IPS DF 4.7 (cell line): ENCODE measurements at regions not wholly inside any gene's neighbourhood (a gene's known extent, or its start where the extent isn't known, plus 50 kb on each side); places are given as distances from the start of the nearest gene placed in this dataset.

Experiments
- DNase-seq: peaks from one replicate; pipeline ENCODE4 v3.0.0-alpha.2; 2013; ENCODE audit warnings: low spot score; ENCODE audit errors: extremely low read depth

- no peak for DNase-seq
Measured at GRCh38 chrX:69306063-69306404, 140.8 kb upstream of the PJA1 start.

- DNase-seq, result no peak
Measured at GRCh38 chrX:69305333-69306062, 140.2 kb upstream of the PJA1 start.

- no peak for DNase-seq
Measured at GRCh38 chrX:69303231-69303630, 138.0 kb upstream of the PJA1 start.

GRCh38 chrX:69299951-69300714, 134.9 kb upstream of the PJA1 start:
- no peak for DNase-seq

DNA sequence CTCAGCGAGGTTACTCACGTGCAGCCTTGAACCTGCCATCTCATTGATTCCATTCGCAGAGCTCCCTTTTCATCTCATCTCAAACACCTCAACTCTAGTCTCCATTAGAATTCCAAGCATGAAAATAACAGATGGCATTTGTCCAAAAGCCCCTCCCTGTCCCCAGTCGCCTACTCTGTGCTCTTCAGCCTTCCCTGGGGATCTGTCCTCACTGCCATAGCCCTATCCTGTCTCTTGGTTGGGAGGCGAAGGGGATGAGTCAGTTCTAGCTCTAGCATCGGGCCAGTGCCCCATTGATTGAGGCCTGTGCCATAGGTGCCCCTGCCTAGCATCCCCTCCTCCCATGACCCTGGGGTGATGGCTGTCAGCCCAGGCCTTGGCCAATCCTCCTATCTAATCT, 134.0 kb upstream of the PJA1 start:
- DNase-seq, result no peak

GRCh38 chrX:69298466-69299140, 133.3 kb upstream of the PJA1 start:
- DNase-seq, result no peak

DNA sequence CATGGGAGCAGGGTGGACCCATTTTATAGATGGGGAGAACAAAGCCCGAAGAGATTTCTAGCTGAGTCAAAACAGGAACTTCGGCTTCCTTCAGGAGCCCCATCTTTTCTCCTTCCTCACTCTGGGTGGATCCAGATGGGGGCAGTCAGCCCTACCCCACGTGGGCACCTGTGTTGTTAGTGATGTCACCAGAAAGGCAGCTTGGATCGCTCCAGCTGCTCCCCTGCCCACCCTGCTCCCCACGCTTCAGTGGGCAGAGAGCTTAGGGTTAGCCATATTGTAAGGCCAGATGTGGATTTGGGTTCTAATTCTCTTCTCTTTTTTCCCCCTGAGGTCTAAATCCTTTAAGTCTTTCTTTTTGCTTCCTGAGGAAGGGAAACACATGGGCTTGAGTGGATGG, 132.3 kb upstream of the PJA1 start:
- no peak for DNase-seq

- DNase-seq, result no peak
Measured at GRCh38 chrX:69293776-69294601, 128.7 kb upstream of the PJA1 start.

GRCh38 chrX:69291116-69291515, 125.9 kb upstream of the PJA1 start:
- no peak for DNase-seq

DNA sequence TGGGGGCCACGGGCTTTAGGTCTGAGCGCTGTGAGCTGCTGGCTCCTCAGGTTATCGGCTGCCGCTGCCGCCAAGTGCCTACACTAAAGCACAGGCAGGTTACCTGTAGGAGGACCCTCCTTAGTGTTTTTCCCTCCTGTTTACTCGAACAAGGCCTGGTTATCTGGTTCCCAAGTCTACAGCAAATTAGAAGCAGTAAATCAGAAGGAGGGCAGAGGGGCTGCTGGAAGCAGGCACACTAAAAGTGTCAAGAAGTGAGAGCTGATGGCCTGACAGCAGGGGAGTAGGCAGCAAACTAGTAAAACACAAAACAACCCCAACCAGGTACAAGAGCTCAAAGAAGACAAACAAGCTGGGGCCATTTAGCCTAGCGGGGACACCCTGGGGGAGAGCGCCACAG, 125.0 kb upstream of the PJA1 start:
- DNase-seq, result no peak

DNA sequence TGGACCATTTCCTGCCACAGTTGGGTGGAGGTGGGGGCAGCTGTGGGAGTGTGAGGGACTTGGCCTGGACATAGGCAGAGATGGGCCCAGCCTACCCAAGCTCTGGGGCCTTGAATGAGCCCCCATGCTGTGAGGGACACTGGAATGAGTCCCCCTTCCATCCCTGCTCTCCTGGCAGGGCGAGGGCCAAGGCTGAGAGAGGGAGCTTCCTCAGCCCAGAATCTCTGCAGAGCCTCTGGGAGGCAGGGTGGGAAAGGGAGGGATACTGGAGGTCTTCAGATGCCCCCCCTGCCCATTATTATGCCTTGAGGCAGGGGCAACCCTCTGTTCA, 124.5 kb upstream of the PJA1 start:
- no peak for DNase-seq

DNA sequence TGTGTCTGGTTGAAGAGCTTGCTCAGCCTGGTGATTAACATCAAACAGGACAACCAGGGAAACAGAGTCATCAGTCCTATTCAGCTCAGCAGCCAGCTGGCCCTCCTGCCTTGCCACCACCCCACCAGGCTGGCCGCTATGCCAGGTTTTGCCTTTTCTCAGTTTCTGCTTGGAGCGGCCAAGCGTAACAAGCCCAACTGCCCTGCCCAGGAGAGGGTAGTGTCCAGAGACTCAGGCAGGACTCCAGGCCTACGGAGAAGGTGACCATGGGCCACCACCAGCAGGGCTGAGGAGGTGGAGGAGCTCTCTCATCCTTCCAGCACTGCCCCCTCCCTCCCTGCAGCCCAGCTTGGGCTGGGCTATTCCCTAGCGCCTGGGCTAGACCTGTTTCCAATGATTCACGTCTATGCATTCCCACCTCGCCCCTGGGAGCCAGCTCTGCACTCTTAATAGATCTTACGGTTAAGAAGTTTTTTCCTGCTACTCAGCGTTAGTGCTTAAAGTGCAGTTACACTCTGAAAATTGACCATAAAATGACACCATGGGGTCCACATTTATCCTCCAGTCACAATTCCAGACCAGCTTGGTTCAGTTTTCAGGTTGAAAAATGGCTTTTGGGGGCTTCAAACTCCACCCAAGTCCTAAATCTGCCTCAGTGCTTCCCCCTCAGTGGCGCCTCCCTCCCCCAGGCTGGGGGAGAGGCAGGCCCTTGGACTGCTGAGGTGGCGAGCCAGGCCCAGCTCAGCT, 124.0 kb upstream of the PJA1 start:
- no peak for DNase-seq

GRCh38 chrX:69287095-69287494, 121.8 kb upstream of the PJA1 start:
- DNase-seq, result no peak

GRCh38 chrX:69286565-69286906, 121.3 kb upstream of the PJA1 start:
- DNase-seq, result no peak

DNA sequence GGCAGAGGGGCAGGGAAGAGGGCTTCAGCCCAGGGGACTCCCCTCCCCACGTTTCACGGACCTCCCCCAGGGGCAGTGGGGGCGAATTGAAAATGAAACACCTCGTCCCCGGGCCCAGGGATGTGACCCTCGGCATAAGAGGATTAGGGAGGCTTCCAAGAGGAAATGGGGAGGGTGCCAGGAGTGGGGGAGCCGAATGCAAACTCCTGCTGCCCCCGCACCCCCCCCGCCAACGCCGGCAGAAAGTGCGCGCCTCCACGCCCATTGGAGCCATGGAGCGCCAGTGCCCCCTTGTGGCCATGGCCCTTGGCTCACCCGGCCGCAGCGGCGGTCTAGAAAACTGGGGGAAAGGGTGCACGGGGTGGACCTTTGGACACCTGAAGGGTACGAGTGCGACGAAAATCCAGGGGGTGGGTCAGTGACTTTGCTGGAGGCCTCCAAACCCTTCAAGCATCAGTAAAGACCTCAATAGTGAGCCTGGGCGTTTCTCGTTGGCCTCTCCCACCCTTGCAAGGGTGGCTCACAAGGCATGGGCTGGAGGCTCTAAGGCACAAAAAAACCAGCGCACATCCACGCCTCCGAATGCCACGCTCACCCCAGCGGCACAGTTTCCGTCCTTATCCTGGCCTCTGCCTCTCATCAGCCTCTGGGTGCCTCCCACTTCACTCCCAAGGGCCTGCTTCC, 120.8 kb upstream of the PJA1 start:
- DNase-seq, result no peak

GRCh38 chrX:69285401-69285877, 120.2 kb upstream of the PJA1 start:
- no peak for DNase-seq

- no peak for DNase-seq
Measured at GRCh38 chrX:69284491-69284890, 119.2 kb upstream of the PJA1 start.

DNA sequence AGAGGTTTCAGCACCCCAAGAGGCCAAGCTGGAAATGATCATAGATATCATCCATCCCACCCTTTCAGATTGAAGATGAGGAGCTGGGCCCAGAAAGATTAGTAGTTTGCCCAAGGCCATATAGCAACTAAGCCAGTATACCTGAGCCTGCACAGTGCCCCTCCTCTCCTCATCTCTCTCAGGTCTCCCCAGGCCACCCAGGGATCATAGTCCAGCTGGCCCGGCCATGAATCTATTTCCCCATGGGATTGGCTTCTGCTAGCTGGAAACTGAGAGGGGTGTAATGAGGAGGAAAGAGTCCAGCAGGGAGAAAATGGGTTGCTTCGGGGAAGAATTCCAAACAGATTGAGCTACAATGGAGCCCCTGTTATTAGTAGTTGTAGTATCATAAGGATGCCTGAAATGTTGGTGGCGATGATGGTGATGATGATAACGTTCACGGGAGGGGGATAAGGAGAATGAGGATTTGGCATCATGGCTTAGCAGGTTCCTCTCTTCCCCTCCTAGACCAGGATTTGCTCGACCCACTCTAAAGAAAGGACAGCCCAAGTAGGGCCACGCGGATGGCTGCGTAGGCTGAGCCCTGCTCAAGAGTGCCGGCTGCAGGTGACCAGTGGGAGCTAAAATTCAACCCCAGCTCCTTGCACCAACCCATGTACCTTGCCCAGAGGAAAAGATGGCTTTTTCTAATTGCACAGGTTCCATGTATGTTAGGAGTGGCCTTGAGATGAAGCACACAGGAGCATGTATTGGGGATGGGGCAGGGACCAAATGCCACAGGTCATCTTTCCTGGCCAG, 117.8 kb upstream of the PJA1 start:
- DNase-seq, result no peak

DNA sequence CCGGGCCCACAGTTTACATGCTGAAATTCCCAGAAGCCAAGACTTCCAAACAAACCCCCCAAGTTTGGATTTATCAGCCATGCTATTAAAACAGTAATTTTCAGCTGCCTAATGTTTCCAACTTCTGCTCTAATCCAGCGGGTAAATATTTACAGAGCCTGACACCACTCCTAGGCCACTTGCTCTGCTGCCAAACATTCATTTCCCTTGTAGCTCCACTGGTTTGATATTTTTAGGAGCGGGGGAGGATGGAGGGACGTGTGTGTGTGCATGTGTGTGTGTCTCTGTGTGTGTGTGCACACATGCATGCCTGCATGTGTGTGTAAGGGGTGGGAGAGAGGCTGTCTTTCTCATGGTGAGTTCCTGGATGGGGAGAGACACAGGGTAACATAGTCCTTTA, 115.7 kb upstream of the PJA1 start:
- DNase-seq, result no peak

DNA sequence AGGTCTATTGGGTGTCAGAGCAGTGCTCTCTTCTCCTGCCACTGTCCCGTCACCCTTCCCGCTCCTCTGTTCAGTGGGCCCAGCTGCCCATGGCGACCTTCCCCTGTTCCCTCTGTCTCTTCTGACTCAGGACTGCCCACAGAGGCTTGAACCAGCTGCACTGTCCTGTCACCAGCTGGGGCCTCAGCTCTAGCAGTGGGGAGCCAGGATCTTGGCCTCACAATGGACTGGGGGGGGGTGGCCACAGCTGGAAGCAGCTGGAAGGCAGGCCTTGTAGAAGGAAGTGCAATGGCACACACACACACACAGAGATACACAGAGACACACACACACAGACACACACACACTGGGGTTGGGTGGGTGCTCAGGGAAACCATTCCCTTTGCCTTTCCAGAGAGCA, 114.0 kb upstream of the PJA1 start:
- no peak for DNase-seq
